Gastrocnemius medialis (tissue), 4 donors: ENCODE measurements at regions not wholly inside any gene's neighbourhood (a gene's known extent, or its start where the extent isn't known, plus 50 kb on each side); places are given as distances from the start of the nearest gene placed in this dataset.

Source experiments
- ATAC-seq, 2 donors: fragments of 150-250 bp; one replicate each; pipeline ENCODE4 v1.9.1; 2016
- DNase-seq, 2 donors: peaks; one replicate each; pipeline ENCODE4 v3.0.0-alpha.2; 2019
- H3K27ac ChIP-seq, 4 donors: fragments of 200-600 bp; sonication (generic); 1 replicate in 1 of 4; 2 replicates in 3 of 4; pipeline ENCODE4 v1.5.1; 2016 to 2018; ENCODE audit warnings: mild to moderate bottlenecking in 2 of 4, moderate library complexity in 1 of 4
- H3K27me3 ChIP-seq, 3 donors: fragments of 200-600 bp; sonication (generic) in 2 of 3; 1 replicate in 1 of 3; 2 replicates in 2 of 3; pipeline versions ENCODE4 v1.5.1 to v1.6.0; 2016 to 2019; ENCODE audit warnings: mild to moderate bottlenecking in 1 of 3, moderate library complexity in 1 of 3
- H3K36me3 ChIP-seq, 2 donors: fragments of 200-600 bp; sonication (generic) in 1 of 2; one replicate each; pipeline ENCODE4 v1.5.1; 2017 to 2018
- H3K4me1 ChIP-seq, 2 donors: fragments of 200-600 bp; sonication (generic) in 1 of 2; one replicate each; pipeline ENCODE4 v1.5.1; 2016 to 2017; ENCODE audit warnings: mild to moderate bottlenecking in 2 of 2
- H3K4me3 ChIP-seq, 4 donors: fragments of 200-600 bp; sonication (generic) in 3 of 4; 1 replicate in 1 of 4; 2 replicates in 3 of 4; pipeline ENCODE4 v1.5.1; 2016 to 2019; ENCODE audit warnings: mild to moderate bottlenecking in 2 of 4
- H3K9me3 ChIP-seq, 3 donors: fragments of 200-600 bp; sonication (generic) in 2 of 3; 1 replicate in 1 of 3; 2 replicates in 2 of 3; pipeline ENCODE4 v1.5.1; 2016 to 2019
- POLR2A ChIP-seq, 2 donors: fragments of 450-650 bp; IDR thresholded peaks; one replicate each; pipeline ENCODE4 v1.6.1; 2017; ENCODE audit warnings: antibody characterized with exemption in 2 of 2, mild to moderate bottlenecking in 2 of 2, moderate library complexity in 2 of 2
- in situ Hi-C, 4 donors: fragments of 200-750 bp; cut with MboI; loops; one replicate each; pipeline versions ENCODE4 v1.15.0 to v1.8.0; 2017; ENCODE audit warnings: low sequenced_read_pairs in 4 of 4
- intact Hi-C: fragments of 100-400 bp; cut with DNase I; formaldehyde crosslinking; loops from one replicate; pipeline ENCODE4 v1.15.1; 2023; ENCODE audit warnings: low total_unique reads
- TF ChIP-seq, protein P1 (sequence below), 5 experiments: fragments of 450-650 bp in 3 of 5; fragments of 200-600 bp in 2 of 5; sonication (generic) in 2 of 5; IDR thresholded peaks in 4 of 5; conservative IDR thresholded peaks in 1 of 5; 1 replicate in 4 of 5; 2 replicates in 1 of 5; pipeline ENCODE4 v1.5.1; 2016 to 2019; ENCODE audit warnings: antibody characterized with exemption in 5 of 5, mild to moderate bottlenecking in 3 of 5, moderate library complexity in 3 of 5

GRCh38 chr10:6694447-6695140 is 114.5 kb upstream of the PRKCQ start:
- no peak overlapping the region for H3K27ac ChIP-seq
- H3K27me3 ChIP-seq, result no peaks in the 10 kb centered on the region
- no peak overlapping the region for H3K4me3 ChIP-seq
- no peaks in the 10 kb centered on the region for H3K36me3 ChIP-seq
- in situ Hi-C loops, result loop anchor here in 1 of 4 donors (25.0 kb wide), 1 partner anchor 718 kb away; the partner anchor contains the start of gene SFMBT2
- ATAC-seq (no peak), DNase-seq (no peak)
- no peaks in the 10 kb centered on the region for H3K9me3 ChIP-seq
- intact Hi-C loops, result no loop called here
- no peaks in the 10 kb centered on the region for H3K4me1 ChIP-seq
- TF ChIP-seq POLR2A (IDR thresholded peaks at IDR 0.05), result no peak
- TF ChIP-seq, protein P1, sequence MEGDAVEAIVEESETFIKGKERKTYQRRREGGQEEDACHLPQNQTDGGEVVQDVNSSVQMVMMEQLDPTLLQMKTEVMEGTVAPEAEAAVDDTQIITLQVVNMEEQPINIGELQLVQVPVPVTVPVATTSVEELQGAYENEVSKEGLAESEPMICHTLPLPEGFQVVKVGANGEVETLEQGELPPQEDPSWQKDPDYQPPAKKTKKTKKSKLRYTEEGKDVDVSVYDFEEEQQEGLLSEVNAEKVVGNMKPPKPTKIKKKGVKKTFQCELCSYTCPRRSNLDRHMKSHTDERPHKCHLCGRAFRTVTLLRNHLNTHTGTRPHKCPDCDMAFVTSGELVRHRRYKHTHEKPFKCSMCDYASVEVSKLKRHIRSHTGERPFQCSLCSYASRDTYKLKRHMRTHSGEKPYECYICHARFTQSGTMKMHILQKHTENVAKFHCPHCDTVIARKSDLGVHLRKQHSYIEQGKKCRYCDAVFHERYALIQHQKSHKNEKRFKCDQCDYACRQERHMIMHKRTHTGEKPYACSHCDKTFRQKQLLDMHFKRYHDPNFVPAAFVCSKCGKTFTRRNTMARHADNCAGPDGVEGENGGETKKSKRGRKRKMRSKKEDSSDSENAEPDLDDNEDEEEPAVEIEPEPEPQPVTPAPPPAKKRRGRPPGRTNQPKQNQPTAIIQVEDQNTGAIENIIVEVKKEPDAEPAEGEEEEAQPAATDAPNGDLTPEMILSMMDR (IDR thresholded peaks at IDR 0.05 in 4 of 5, conservative IDR thresholded peaks at IDR 0.05 in 1 of 5), result no peak

DNA sequence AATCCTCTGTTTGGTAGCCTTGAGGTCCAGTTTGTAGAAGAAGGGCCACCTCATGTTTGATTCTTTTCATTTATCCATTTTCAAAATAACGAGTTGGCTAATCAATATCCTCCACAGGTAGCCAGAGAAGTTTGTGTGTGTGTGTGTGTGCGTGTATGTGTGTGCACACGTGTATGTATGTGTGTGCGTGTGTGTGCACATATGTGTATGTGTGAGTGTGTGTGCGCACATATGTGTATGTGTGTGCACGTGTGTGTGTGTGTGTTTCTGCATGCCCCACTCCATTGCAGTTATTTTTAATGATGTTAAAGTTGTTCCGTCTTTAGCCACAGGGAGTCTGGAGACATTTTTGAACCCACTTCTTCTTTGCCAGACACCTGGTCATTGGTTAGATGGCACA is 112.8 kb upstream of the PRKCQ start:
- TF ChIP-seq, protein P1 (IDR thresholded peaks at IDR 0.05 in 4 of 5, conservative IDR thresholded peaks at IDR 0.05 in 1 of 5), result no peak
- no peak for TF ChIP-seq POLR2A (IDR thresholded peaks at IDR 0.05)
- in situ Hi-C loops, result loop anchor here in 1 of 4 donors (25.0 kb wide), 1 partner anchor 719 kb away; the partner anchor contains the start of gene SFMBT2

GRCh38 chr10:6692103-6692502 is 112.0 kb upstream of the PRKCQ start:
- Histone ChIP-seq H3K4me1 (no peaks in the 10 kb centered on the region), H3K4me3 (no peak overlapping the region), H3K27ac (no peak overlapping the region), H3K36me3 (no peaks in the 10 kb centered on the region), H3K9me3 (no peaks in the 10 kb centered on the region), H3K27me3 (no peaks in the 10 kb centered on the region)
- ATAC-seq (no peak), DNase-seq (no peak)
- no peak for TF ChIP-seq POLR2A (IDR thresholded peaks at IDR 0.05)
- TF ChIP-seq, protein P1 (IDR thresholded peaks at IDR 0.05 in 4 of 5, conservative IDR thresholded peaks at IDR 0.05 in 1 of 5), result no peak
- intact Hi-C loops (no loop called here), in situ Hi-C loops (loop anchor here in 1 of 4 donors (25.0 kb wide), 1 partner anchor 720 kb away; the partner anchor contains the start of gene SFMBT2)

More for the DNA sequence above, 112.8 kb upstream of the PRKCQ start:
- H3K27me3 ChIP-seq, result no peaks in the 10 kb centered on the region
- no peak overlapping the region for H3K4me3 ChIP-seq
- H3K4me1 ChIP-seq, result no peaks in the 10 kb centered on the region
- H3K36me3 ChIP-seq, result no peaks in the 10 kb centered on the region
- no peak overlapping the region for H3K27ac ChIP-seq
- H3K9me3 ChIP-seq, result no peaks in the 10 kb centered on the region
- intact Hi-C loops, result no loop called here
- no peak for DNase-seq
- ATAC-seq, result no peak

DNA sequence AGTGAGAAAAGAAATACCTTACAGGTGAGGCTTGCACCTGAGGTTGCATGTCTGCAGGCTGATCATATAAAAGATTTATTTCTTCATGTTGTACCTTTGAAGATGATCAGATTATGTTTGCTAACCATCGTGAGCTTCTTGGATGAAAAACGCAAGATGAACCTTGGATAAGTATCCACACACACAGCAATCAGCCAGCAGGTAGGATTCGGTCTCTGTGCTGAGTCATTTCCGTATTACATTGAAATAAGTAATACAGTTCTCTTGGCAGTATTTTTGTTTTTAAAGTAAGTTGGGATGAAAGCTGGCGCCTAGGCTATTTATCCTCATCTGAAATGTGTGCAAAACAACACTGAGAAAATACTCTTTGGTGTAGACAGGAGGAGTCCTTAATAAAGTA is 109.0 kb upstream of the PRKCQ start:
- in situ Hi-C loops, result loop anchor here in 1 of 4 donors (25.0 kb wide), 1 partner anchor 723 kb away; the partner anchor contains the start of gene SFMBT2

More for the DNA sequence above, 109.0 kb upstream of the PRKCQ start:
- Histone ChIP-seq H3K4me3 (no peak overlapping the region), H3K9me3 (no peaks in the 10 kb centered on the region), H3K27ac (no peak overlapping the region), H3K4me1 (no peaks in the 10 kb centered on the region), H3K27me3 (no peaks in the 10 kb centered on the region), H3K36me3 (no peaks in the 10 kb centered on the region)
- DNase-seq (no peak), ATAC-seq (no peak)
- intact Hi-C loops, result no loop called here
- no peak for TF ChIP-seq POLR2A (IDR thresholded peaks at IDR 0.05)
- TF ChIP-seq, protein P1 (IDR thresholded peaks at IDR 0.05 in 4 of 5, conservative IDR thresholded peaks at IDR 0.05 in 1 of 5), result no peak
